Astrocyte (in vitro differentiated cells and primary cell): ENCODE measurements at regions not wholly inside any gene's neighbourhood (a gene's known extent, or its start where the extent isn't known, plus 50 kb on each side); places are given as distances from the start of the nearest gene placed in this dataset.
A peak's percentile ranks its signal among the peaks of the same experiment; 100 is the strongest.

Source experiments
- DNase-seq: peaks from one replicate; pipeline ENCODE4 v3.0.0-alpha.2; 2010; ENCODE audit warnings: low read depth
- FAIRE-seq: peaks from 2 replicates; lab custom pipeline; 2011; peaks lifted over from hg19 to GRCh38; lab: Jason Lieb, UNC
- H2AFZ ChIP-seq: 2 replicates; pipeline ENCODE4 v1.6.0; 2012; ENCODE audit warnings: low read depth, low read length, inconsistent platforms
- H3K27ac ChIP-seq: 2 replicates; pipeline ENCODE4 v1.5.1; 2011; ENCODE audit warnings: low read depth, low read length, inconsistent platforms
- H3K27me3 ChIP-seq: 2 replicates; pipeline ENCODE4 v1.6.0; 2011; ENCODE audit warnings: low read length, inconsistent platforms; ENCODE audit not compliant: insufficient read depth
- H3K36me3 ChIP-seq: 2 replicates; pipeline ENCODE4 v1.5.1; 2011; ENCODE audit warnings: low read length, inconsistent platforms; ENCODE audit not compliant: insufficient read depth
- H3K4me1 ChIP-seq: 2 replicates; pipeline ENCODE4 v1.5.1; 2011; ENCODE audit warnings: low read length, inconsistent platforms; ENCODE audit not compliant: insufficient read depth
- H3K4me2 ChIP-seq: 2 replicates; pipeline ENCODE4 v1.6.0; 2012; ENCODE audit warnings: low read length, inconsistent platforms
- H3K4me3 ChIP-seq: 2 replicates; pipeline ENCODE4 v1.5.1; 2011; ENCODE audit warnings: low read depth, mild to moderate bottlenecking, low read length, inconsistent platforms; ENCODE audit not compliant: insufficient read depth
- H3K79me2 ChIP-seq: 2 replicates; pipeline ENCODE4 v1.6.0; 2012; ENCODE audit warnings: mild to moderate bottlenecking, low read length, inconsistent platforms; ENCODE audit not compliant: insufficient read depth
- H3K9ac ChIP-seq: 2 replicates; pipeline ENCODE4 v1.6.0; 2012; ENCODE audit warnings: mild to moderate bottlenecking, low read length, inconsistent platforms
- H3K9me3 ChIP-seq: 2 replicates; pipeline ENCODE4 v1.5.1; 2012; ENCODE audit warnings: low read depth, mild to moderate bottlenecking, low read length, inconsistent platforms; ENCODE audit not compliant: insufficient read depth
- H4K20me1 ChIP-seq: 2 replicates; pipeline ENCODE4 v1.6.0; 2012; ENCODE audit warnings: low read length, inconsistent platforms; ENCODE audit not compliant: insufficient read depth
- H3K27ac Mint-ChIP-seq: one replicate; pipeline ENCODE4 v1.8.0; 2021; ENCODE audit warnings: mild to moderate bottlenecking, mixed read lengths; ENCODE audit not compliant: unreplicated experiment
- H3K27me3 Mint-ChIP-seq: one replicate; pipeline ENCODE4 v1.8.0; 2021; ENCODE audit warnings: low read depth, mixed read lengths; ENCODE audit not compliant: unreplicated experiment
- H3K36me3 Mint-ChIP-seq: one replicate; pipeline ENCODE4 v1.8.0; 2021; ENCODE audit warnings: low read depth, mixed read lengths; ENCODE audit not compliant: unreplicated experiment
- H3K4me1 Mint-ChIP-seq: one replicate; pipeline ENCODE4 v1.8.0; 2021; ENCODE audit warnings: low read depth, mixed read lengths; ENCODE audit not compliant: unreplicated experiment
- H3K4me3 Mint-ChIP-seq: one replicate; pipeline ENCODE4 v1.8.0; 2021; ENCODE audit warnings: mild to moderate bottlenecking, moderate library complexity, mixed read lengths; ENCODE audit not compliant: unreplicated experiment
- H3K9me3 Mint-ChIP-seq: one replicate; pipeline ENCODE4 v1.8.0; 2021; ENCODE audit warnings: mild to moderate bottlenecking, mixed read lengths; ENCODE audit not compliant: unreplicated experiment
- EZH2 ChIP-seq: IDR thresholded peaks from 2 replicates; pipeline ENCODE4 v1.6.1; 2012; ENCODE audit warnings: mild to moderate bottlenecking, low read length, inconsistent platforms; ENCODE audit not compliant: insufficient read depth
- TF ChIP-seq, protein P1 (sequence below): IDR thresholded peaks from 2 replicates; pipeline ENCODE4 v1.5.1; 2011; ENCODE audit warnings: low read depth, mild to moderate bottlenecking, inconsistent platforms, low read length, moderate library complexity; ENCODE audit not compliant: insufficient read depth

DNA sequence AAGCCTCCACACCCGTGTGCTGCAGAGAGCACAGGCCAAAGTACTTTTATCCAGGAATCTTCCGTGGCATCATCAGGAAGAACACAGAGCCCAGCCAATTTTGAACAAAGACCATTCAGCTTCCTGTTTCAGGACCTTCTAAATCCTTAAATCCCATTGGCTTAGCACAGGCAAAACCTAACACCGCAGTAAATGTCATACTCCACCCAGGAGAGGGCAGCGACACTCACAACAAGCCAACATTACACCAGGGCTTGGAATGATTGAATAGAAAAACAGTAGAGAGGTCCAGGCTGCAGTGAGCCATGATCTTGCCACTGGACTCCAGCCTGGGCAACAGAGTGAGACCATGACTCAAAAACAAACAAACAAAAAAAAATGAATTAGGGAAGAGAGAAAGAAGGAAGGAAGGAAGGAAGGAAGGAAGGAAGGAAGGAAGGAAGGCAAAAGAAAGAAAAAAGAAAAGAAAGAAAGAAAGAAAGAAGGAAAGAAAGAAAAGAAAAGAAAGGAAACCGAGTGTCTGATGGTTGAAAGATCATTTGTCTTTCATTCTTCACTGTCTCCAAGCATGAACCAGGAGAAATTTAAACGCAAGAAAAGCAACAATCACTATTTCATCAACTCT lies 144.6 kb upstream of the SATB2 start:
- no peak overlapping the region for H3K27ac Mint-ChIP-seq
- Histone ChIP-seq H3K9me3 (no peaks in the 10 kb centered on the region), H3K79me2 (no peaks in the 10 kb centered on the region), H3K27me3 (no peaks in the 10 kb centered on the region), H2AFZ (no peak overlapping the region), H3K9ac (no peak overlapping the region), H4K20me1 (no peaks in the 10 kb centered on the region), H3K4me3 (no peak overlapping the region), H3K27ac (no peak overlapping the region), H3K36me3 (no peaks in the 10 kb centered on the region), H3K4me1 (peaks cover 7% of the 10 kb centered on the region), H3K4me2 (no peak overlapping the region)
- FAIRE-seq: no peak
- no peak overlapping the region for H3K4me3 Mint-ChIP-seq
- H3K4me1 Mint-ChIP-seq: peaks cover 3% of the 10 kb centered on the region
- TF ChIP-seq, protein P1, sequence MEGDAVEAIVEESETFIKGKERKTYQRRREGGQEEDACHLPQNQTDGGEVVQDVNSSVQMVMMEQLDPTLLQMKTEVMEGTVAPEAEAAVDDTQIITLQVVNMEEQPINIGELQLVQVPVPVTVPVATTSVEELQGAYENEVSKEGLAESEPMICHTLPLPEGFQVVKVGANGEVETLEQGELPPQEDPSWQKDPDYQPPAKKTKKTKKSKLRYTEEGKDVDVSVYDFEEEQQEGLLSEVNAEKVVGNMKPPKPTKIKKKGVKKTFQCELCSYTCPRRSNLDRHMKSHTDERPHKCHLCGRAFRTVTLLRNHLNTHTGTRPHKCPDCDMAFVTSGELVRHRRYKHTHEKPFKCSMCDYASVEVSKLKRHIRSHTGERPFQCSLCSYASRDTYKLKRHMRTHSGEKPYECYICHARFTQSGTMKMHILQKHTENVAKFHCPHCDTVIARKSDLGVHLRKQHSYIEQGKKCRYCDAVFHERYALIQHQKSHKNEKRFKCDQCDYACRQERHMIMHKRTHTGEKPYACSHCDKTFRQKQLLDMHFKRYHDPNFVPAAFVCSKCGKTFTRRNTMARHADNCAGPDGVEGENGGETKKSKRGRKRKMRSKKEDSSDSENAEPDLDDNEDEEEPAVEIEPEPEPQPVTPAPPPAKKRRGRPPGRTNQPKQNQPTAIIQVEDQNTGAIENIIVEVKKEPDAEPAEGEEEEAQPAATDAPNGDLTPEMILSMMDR: peak; percentile 19
- TF ChIP-seq EZH2: no peak
- no peaks in the 10 kb centered on the region for H3K36me3 Mint-ChIP-seq
- peaks cover 2% of the 10 kb centered on the region for H3K27me3 Mint-ChIP-seq
- DNase-seq: no peak
- no peaks in the 10 kb centered on the region for H3K9me3 Mint-ChIP-seq

DNA sequence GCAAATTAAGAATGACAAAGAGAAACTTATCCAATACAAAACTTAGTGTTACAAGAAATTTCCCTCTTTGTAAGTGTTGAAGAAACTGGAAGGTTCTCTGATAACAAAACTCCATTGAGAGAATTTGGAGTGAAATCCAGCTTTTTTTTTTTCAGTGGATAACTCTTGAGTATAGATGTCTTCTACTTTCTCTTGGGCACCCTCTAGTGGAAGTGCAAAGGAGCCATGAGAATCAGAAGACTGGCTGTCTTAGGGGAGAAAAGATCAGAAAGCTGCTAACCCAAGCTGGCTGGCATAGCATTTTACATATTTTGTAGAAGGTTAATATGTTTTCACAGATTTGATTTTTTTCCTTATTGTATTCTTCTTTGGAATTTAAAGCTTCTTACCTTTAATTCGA lies 138.8 kb upstream of the SATB2 start:
- Mint-ChIP-seq H3K27me3 (peaks cover 4% of the 10 kb centered on the region), H3K9me3 (no peaks in the 10 kb centered on the region), H3K4me1 (no peaks in the 10 kb centered on the region), H3K27ac (no peak overlapping the region), H3K4me3 (no peak overlapping the region), H3K36me3 (no peaks in the 10 kb centered on the region)
- no peaks in the 10 kb centered on the region for H3K27me3 ChIP-seq
- DNase-seq (no peak), FAIRE-seq (no peak)
- no peaks in the 10 kb centered on the region for H3K79me2 ChIP-seq
- no peaks in the 10 kb centered on the region for H3K9me3 ChIP-seq
- H3K4me1 ChIP-seq: no peaks in the 10 kb centered on the region
- no peak overlapping the region for H3K4me3 ChIP-seq
- no peaks in the 10 kb centered on the region for H3K36me3 ChIP-seq
- H2AFZ ChIP-seq: no peak overlapping the region
- TF ChIP-seq EZH2: no peak
- TF ChIP-seq, protein P1: no peak
- no peak overlapping the region for H3K27ac ChIP-seq
- no peak overlapping the region for H3K4me2 ChIP-seq
- H4K20me1 ChIP-seq: no peaks in the 10 kb centered on the region
- no peak overlapping the region for H3K9ac ChIP-seq

DNA sequence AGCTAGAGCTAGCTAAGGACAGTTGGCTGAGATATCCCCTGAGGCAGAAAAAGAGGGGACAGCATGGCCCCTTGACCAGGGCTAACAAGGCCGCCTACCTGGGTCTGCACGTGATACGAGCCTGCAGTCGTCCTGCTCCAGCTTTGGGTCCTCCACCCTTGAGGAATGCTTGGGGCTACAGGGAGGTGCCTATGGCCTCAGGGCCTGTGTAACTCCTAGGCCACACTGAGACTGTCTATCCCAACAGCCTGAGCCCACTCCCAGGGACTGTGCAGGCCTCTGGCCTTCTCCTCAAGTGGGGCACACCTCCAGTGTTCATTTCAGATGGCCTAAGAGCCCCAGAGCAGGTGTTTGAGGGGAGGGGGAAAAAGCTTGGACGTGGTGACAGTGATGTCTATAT lies 136.7 kb upstream of the SATB2 start:
- Mint-ChIP-seq H3K4me1 (no peaks in the 10 kb centered on the region), H3K27ac (no peak overlapping the region), H3K36me3 (no peaks in the 10 kb centered on the region), H3K4me3 (no peak overlapping the region), H3K27me3 (peaks cover 4% of the 10 kb centered on the region), H3K9me3 (no peaks in the 10 kb centered on the region)
- TF ChIP-seq EZH2: no peak
- TF ChIP-seq, protein P1: no peak
- H3K4me2 ChIP-seq: no peak overlapping the region
- no peak overlapping the region for H3K4me3 ChIP-seq
- H2AFZ ChIP-seq: no peak overlapping the region
- FAIRE-seq (no peak), DNase-seq (no peak)
- H3K79me2 ChIP-seq: no peaks in the 10 kb centered on the region
- no peaks in the 10 kb centered on the region for H3K36me3 ChIP-seq
- H3K27ac ChIP-seq: no peak overlapping the region
- no peaks in the 10 kb centered on the region for H3K4me1 ChIP-seq
- H3K9ac ChIP-seq: no peak overlapping the region
- no peaks in the 10 kb centered on the region for H4K20me1 ChIP-seq
- H3K9me3 ChIP-seq: no peaks in the 10 kb centered on the region
- H3K27me3 ChIP-seq: no peaks in the 10 kb centered on the region
